ENCODE measurements at regions not wholly inside any gene's neighbourhood (a gene's known extent, or its start where the extent isn't known, plus 50 kb on each side); places are given as distances from the start of the nearest gene placed in this dataset.
A peak's percentile ranks its signal among the peaks of the same experiment; 100 is the strongest.

DNA sequence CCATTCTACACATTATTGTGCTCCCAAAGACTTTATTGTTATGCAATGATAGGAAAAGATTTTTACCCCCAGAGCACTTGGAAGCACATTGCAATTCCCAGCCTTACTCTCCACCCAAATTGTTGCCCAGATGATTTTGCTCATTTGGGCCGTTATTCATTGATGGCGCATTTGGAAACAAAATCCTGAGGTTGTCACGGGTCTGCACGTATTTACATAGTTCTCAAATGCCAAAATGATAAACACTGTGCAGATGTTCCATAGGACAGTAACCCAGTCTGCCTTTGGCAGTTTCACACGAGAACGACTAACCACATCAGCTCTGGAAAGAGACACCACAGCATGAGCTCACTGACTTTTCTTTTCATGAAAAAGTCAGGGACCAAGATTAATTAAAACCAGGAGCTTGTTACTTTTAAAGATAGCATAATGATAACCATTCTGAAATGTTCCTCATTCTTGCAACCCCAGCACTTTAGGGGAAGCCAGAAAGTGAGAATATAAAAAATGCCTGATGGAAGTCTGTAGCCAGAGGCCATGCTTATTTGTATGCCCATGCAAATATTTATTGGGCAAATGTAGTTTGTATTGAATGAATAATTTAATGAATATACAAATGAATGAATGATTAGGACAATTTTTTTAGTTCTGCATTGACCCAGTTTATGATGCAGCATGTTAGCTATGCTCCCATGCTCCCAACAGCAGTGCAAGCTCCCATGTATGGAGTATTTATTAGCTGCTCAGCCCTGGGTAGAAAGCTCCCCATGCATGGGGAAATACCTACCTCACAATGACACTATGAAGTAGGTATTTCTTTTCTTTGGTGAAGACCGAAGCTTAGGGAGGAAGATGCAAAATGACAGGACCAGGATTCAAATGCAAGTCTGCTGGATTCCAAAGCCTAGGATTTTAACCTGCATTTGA, 84.6 kb downstream of the MAIP1 start:
- Histone ChIP-seq H3K4me3 (ENCODE audit: low read depth, low read length) (no peak overlapping the region), H3K27ac (ENCODE audit: low read depth, low read length) (peak overlapping the region; percentile 92), H3K9me3 (ENCODE audit: control insufficient read depth, insufficient read depth, low read length) (no peaks in the 10 kb centered on the region), H3K27me3 (ENCODE audit: control insufficient read depth, insufficient read depth, low read length) (no peaks in the 10 kb centered on the region)
- ChIA-PET CTCF (interaction anchor here (1.3 kb wide), 1 partner anchor 54 kb away, joined by 3 read pairs; no protein-coding TSS in a partner anchor), POLR2A (interaction anchor here (0.5 to 1.3 kb wide), 6 partner anchors 10 to 266 kb away, joined by 3 to 6 read pairs (median 3); partner anchors contain the start of gene SPATS2L)
- peak; percentile 99 for DNase-seq (ENCODE audit: low read depth, low spot score)
- no peak for TF ChIP-seq CTCF (IDR thresholded peaks at IDR 0.05; ENCODE audit: low read depth, low read length)

DNA sequence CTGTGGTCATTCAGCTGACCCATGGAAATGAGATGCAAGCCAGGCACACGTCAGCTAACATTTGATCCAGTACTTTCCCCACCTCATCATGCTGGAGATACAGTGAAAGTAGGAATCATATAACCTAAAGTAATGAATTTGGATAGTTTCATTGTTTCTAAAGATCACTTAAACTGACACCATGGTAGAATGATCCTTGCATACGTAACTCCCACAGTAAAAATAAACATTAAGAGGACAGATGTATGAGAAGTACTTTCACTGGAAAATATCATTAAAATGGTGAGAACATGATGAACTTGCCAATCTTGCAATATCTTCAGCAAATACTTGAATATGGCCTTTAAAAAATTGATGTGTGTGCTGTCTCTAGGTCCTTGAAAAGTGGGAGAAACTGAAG, 85.4 kb downstream of the MAIP1 start:
- Histone ChIP-seq H3K4me3 (ENCODE audit: low read depth, low read length) (no peak overlapping the region), H3K9me3 (ENCODE audit: control insufficient read depth, insufficient read depth, low read length) (peaks cover 6% of the 10 kb centered on the region), H3K27ac (ENCODE audit: low read depth, low read length) (peak overlapping the region; percentile 82), H3K27me3 (ENCODE audit: control insufficient read depth, insufficient read depth, low read length) (no peaks in the 10 kb centered on the region)
- CTCF ChIA-PET = interaction anchor here (1.3 kb wide), 1 partner anchor 55 kb away, joined by 3 read pairs; no protein-coding TSS in a partner anchor
- no peak for TF ChIP-seq CTCF (IDR thresholded peaks at IDR 0.05; ENCODE audit: low read depth, low read length)
- POLR2A ChIA-PET = interaction anchor here (1.3 kb wide), 2 partner anchors 212 to 265 kb away, joined by 3 to 4 read pairs; partner anchors contain the start of gene SPATS2L
- no peak for DNase-seq (ENCODE audit: low read depth, low spot score)

DNA sequence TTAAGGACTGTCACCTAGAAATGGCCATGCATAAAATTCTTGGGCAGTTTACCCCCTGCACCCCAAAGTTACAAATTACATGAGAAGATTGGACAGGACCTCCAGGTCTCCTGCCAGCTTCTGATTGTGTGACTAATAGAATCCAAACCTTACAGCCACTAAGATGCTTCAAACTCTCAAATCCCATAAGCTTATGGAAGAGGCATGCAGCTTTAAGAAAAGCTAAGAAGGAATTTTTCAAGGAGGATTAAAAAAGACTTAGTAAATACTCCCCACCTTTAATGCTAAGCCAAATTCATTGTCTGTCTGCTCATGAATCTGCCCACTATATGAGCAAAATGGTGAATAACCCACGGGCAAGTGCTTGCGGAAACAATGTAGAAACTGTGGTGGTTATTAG, 86.3 kb downstream of the MAIP1 start:
- CTCF ChIA-PET = interaction anchor here (0.7 to 1.2 kb wide), 2 partner anchors 56 to 468 kb away, joined by 3 to 4 read pairs; partner anchors contain the start of gene KCTD18

DNA sequence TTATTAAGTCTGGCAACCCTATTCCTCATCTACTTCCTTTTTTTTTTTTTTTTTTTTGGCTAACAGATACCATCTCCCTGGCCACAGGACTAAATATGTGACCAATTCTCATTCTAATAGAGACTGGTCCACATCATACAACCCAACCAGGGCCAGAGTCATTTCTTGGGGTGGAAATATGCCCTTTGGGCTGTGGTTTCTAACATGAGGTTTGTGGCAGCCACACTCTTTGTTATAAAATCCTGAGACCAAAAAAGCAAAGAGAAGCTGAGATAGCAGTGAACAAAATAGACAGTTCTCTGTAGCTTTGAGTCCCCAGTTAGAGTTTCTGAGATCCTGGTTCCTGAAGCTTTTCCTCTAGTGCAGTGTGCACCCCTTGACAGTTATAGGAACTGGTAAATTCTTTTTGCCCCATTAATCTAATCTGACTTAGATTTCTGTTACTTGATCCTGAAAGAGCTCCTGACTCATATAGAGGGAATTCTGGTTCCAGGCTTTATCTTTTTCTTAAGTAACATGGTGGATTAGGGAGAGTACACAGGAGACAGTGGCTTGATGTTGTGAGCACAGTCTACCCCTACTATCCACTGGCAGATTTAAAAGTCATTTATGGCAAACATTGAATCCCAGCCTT, 86.8 kb downstream of the MAIP1 start:
- Histone ChIP-seq H3K4me3 (ENCODE audit: low read depth, low read length) (no peak overlapping the region), H3K9me3 (ENCODE audit: control insufficient read depth, insufficient read depth, low read length) (peaks cover 8% of the 10 kb centered on the region), H3K27me3 (ENCODE audit: control insufficient read depth, insufficient read depth, low read length) (no peaks in the 10 kb centered on the region), H3K27ac (ENCODE audit: low read depth, low read length) (peak overlapping the region; percentile 73)
- ChIA-PET CTCF (interaction anchor here (1.2 to 1.3 kb wide), 2 partner anchors 56 to 62 kb away, joined by 4 to 6 read pairs; no protein-coding TSS in a partner anchor), POLR2A (interaction anchor here (0.7 to 0.8 kb wide), 2 partner anchors 338 to 400 kb away, joined by 3 to 7 read pairs; no protein-coding TSS in a partner anchor)
- TF ChIP-seq CTCF (IDR thresholded peaks at IDR 0.05; ENCODE audit: low read depth, low read length) = no peak
- DNase-seq (ENCODE audit: low read depth, low spot score) = no peak

More for the DNA sequence above, 86.3 kb downstream of the MAIP1 start:
- DNase-seq (ENCODE audit: low read depth, low spot score) = no peak
- TF ChIP-seq CTCF (IDR thresholded peaks at IDR 0.05; ENCODE audit: low read depth, low read length) = no peak
- peaks cover 8% of the 10 kb centered on the region for H3K9me3 ChIP-seq (ENCODE audit: control insufficient read depth, insufficient read depth, low read length)
- H3K4me3 ChIP-seq (ENCODE audit: low read depth, low read length) = no peak overlapping the region
- H3K27me3 ChIP-seq (ENCODE audit: control insufficient read depth, insufficient read depth, low read length) = no peaks in the 10 kb centered on the region
- peak overlapping the region; percentile 57 for H3K27ac ChIP-seq (ENCODE audit: low read depth, low read length)
- POLR2A ChIA-PET = no interaction called here

All from AG04450 (cell line).